ENCODE measurements at regions not wholly inside any gene's neighbourhood (a gene's known extent, or its start where the extent isn't known, plus 50 kb on each side); places are given as distances from the start of the nearest gene placed in this dataset.

DNA sequence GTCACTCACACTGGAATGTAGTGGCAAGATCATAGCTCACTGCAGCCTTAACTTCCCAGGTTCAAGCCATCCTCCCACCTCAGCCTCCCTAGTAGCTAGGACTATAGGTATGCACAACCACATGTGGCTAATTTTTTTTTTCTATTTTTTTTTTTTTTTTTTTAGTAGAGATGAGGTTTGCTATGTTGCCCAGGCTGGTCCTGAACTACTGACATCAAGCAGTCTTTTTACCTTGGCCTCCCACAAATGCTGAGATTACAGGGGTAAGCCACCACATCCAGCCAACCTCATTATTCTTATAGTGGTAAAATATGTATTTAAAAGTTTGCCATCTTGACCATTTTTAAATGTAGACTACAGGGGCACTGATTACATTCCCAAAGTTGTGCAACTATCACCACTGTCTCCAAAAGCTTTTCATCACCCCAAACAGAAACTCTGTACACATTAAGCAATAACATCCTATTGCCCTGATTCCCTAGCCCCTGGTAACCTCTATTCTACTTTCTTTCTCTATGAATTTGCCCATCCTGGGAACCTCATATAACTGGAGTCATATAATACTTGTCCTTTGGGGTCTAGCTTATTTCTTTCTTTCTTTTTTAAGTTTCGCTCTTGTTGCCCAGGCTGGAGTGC lies 268.0 kb upstream of the JARID2 start:
- peaks cover 8% of the 10 kb centered on the region for H3K27me3 Mint-ChIP-seq (ENCODE audit: insufficient read depth, low read depth, poor library complexity)
- no peak for DNase-seq (ENCODE audit: low spot score)

DNA sequence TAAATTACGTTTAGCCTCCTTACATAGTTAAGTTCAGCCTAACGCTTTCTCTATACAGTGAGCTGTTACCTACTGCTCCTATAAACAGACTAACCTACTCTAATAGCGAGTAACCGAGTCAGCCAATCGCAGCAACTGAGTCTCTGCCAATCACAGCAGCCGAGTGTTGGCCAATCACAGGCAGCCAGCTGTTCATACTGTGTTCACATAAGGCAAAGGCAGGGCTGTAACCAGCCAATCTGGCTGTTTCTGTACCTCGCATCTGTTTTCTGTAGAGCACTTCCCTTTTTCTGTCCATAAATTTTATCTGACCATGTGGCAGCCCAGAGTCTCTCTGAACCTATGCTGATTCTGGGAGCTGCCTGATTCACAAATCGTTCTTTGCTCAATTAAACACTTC lies 263.9 kb upstream of the JARID2 start:
- Mint-ChIP-seq H3K4me3 (no peak overlapping the region), H3K27ac (no peak overlapping the region), H3K4me1 (peaks cover 17% of the 10 kb centered on the region), H3K36me3 (ENCODE audit: low read depth) (peaks cover 9% of the 10 kb centered on the region), H3K27me3 (ENCODE audit: insufficient read depth, low read depth, poor library complexity) (peaks cover 13% of the 10 kb centered on the region), H3K9me3 (no peaks in the 10 kb centered on the region; the same call in 2 of the 3 replicates)
- no peak overlapping the region for H3K27ac ChIP-seq (ENCODE audit: low read depth)
- no peak overlapping the region for H3K4me3 ChIP-seq
- H3K4me2 ChIP-seq: no peak overlapping the region
- no peaks in the 10 kb centered on the region for H3K9me2 ChIP-seq (ENCODE audit: insufficient read depth)
- peaks cover 7% of the 10 kb centered on the region for H3K79me2 ChIP-seq (replicated peaks; ENCODE audit: insufficient read depth)
- DNase-seq (ENCODE audit: low spot score) (no peak), ATAC-seq (no peak)
- H3K27me3 ChIP-seq (ENCODE audit: insufficient read depth): no peaks in the 10 kb centered on the region
- no peaks in the 10 kb centered on the region for H4K20me1 ChIP-seq (replicated peaks; ENCODE audit: insufficient read depth)
- no peaks in the 10 kb centered on the region for H3K36me3 ChIP-seq (ENCODE audit: insufficient read depth)
- H3K4me1 ChIP-seq (ENCODE audit: insufficient read depth): peaks cover 11% of the 10 kb centered on the region
- no peak overlapping the region for H2AFZ ChIP-seq
- no peaks in the 10 kb centered on the region for H3F3A ChIP-seq (replicated peaks; ENCODE audit: low read depth)
- TF ChIP-seq JUNB (IDR thresholded peaks at IDR 0.05; ENCODE audit: unreplicated experiment) (no peak), ZNF114 (CRISPR knock-in tag; IDR thresholded peaks at IDR 0.05) (no peak), POLR2AphosphoS5 (IDR thresholded peaks at IDR 0.05; ENCODE audit: low read depth) (no peak), CREB1 (CRISPR knock-in tag; IDR thresholded peaks at IDR 0.05; ENCODE audit: low read depth) (no peak), ZNF331 (CRISPR knock-in tag; IDR thresholded peaks at IDR 0.05; ENCODE audit: low read depth) (no peak), STAT1 (IDR thresholded peaks at IDR 0.05; ENCODE audit: unreplicated experiment) (no peak)
- TF ChIP-seq, protein P1, sequence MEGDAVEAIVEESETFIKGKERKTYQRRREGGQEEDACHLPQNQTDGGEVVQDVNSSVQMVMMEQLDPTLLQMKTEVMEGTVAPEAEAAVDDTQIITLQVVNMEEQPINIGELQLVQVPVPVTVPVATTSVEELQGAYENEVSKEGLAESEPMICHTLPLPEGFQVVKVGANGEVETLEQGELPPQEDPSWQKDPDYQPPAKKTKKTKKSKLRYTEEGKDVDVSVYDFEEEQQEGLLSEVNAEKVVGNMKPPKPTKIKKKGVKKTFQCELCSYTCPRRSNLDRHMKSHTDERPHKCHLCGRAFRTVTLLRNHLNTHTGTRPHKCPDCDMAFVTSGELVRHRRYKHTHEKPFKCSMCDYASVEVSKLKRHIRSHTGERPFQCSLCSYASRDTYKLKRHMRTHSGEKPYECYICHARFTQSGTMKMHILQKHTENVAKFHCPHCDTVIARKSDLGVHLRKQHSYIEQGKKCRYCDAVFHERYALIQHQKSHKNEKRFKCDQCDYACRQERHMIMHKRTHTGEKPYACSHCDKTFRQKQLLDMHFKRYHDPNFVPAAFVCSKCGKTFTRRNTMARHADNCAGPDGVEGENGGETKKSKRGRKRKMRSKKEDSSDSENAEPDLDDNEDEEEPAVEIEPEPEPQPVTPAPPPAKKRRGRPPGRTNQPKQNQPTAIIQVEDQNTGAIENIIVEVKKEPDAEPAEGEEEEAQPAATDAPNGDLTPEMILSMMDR (conservative IDR thresholded peaks at IDR 0.05; ENCODE audit: low read depth in 2 of 2): no peak

More for the DNA sequence above, 268.0 kb upstream of the JARID2 start:
- Mint-ChIP-seq H3K4me3 (no peak overlapping the region), H3K36me3 (ENCODE audit: low read depth) (peaks cover 18% of the 10 kb centered on the region), H3K9me3 (peaks cover 4% of the 10 kb centered on the region; the same call in 2 of the 3 replicates), H3K4me1 (peaks cover 15% of the 10 kb centered on the region), H3K27ac (no peak overlapping the region)
- Histone ChIP-seq H3K9me2 (ENCODE audit: insufficient read depth) (no peaks in the 10 kb centered on the region), H3K27me3 (ENCODE audit: insufficient read depth) (no peaks in the 10 kb centered on the region), H2AFZ (no peak overlapping the region), H3K79me2 (replicated peaks; ENCODE audit: insufficient read depth) (peaks cover 6% of the 10 kb centered on the region), H3K4me2 (no peak overlapping the region), H4K20me1 (replicated peaks; ENCODE audit: insufficient read depth) (no peaks in the 10 kb centered on the region), H3K4me1 (ENCODE audit: insufficient read depth) (peaks cover 21% of the 10 kb centered on the region), H3K4me3 (no peak overlapping the region), H3F3A (replicated peaks; ENCODE audit: low read depth) (no peaks in the 10 kb centered on the region; the same call in 1 of the 2 replicates), H3K27ac (ENCODE audit: low read depth) (0 out of 2 replicates have a peak overlapping the region, but pooled peaks have one; percentile 32), H3K36me3 (ENCODE audit: insufficient read depth) (0 out of 2 replicates have a peak, but pooled peaks cover 4% of the 10 kb centered on the region)
- TF ChIP-seq CREB1 (CRISPR knock-in tag; IDR thresholded peaks at IDR 0.05; ENCODE audit: low read depth) (no peak), NANOG (IDR thresholded peaks at IDR 0.05; ENCODE audit: borderline replicate concordance) (no peak), ZNF114 (CRISPR knock-in tag; IDR thresholded peaks at IDR 0.05) (no peak), EZH2 (IDR thresholded peaks at IDR 0.05; ENCODE audit: low read depth, unreplicated experiment) (no peak), ZNF331 (CRISPR knock-in tag; IDR thresholded peaks at IDR 0.05; ENCODE audit: low read depth) (no peak)
- TF ChIP-seq, protein P1 (conservative IDR thresholded peaks at IDR 0.05; ENCODE audit: low read depth in 2 of 2): no peak
- TF ChIP-seq, protein P2, sequence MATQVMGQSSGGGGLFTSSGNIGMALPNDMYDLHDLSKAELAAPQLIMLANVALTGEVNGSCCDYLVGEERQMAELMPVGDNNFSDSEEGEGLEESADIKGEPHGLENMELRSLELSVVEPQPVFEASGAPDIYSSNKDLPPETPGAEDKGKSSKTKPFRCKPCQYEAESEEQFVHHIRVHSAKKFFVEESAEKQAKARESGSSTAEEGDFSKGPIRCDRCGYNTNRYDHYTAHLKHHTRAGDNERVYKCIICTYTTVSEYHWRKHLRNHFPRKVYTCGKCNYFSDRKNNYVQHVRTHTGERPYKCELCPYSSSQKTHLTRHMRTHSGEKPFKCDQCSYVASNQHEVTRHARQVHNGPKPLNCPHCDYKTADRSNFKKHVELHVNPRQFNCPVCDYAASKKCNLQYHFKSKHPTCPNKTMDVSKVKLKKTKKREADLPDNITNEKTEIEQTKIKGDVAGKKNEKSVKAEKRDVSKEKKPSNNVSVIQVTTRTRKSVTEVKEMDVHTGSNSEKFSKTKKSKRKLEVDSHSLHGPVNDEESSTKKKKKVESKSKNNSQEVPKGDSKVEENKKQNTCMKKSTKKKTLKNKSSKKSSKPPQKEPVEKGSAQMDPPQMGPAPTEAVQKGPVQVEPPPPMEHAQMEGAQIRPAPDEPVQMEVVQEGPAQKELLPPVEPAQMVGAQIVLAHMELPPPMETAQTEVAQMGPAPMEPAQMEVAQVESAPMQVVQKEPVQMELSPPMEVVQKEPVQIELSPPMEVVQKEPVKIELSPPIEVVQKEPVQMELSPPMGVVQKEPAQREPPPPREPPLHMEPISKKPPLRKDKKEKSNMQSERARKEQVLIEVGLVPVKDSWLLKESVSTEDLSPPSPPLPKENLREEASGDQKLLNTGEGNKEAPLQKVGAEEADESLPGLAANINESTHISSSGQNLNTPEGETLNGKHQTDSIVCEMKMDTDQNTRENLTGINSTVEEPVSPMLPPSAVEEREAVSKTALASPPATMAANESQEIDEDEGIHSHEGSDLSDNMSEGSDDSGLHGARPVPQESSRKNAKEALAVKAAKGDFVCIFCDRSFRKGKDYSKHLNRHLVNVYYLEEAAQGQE (IDR thresholded peaks at IDR 0.05; ENCODE audit: unreplicated experiment): no peak
- no peak for ATAC-seq
